Endothelial cell of umbilical vein (primary cell): ENCODE measurements at regions not wholly inside any gene's neighbourhood (a gene's known extent, or its start where the extent isn't known, plus 50 kb on each side); places are given as distances from the start of the nearest gene placed in this dataset.

Experiments used
- EZH2 ChIP-seq: IDR thresholded peaks from 2 replicates; pipeline ENCODE4 v1.6.1; 2012; ENCODE audit warnings: borderline replicate concordance, low read depth, mild to moderate bottlenecking, moderate library complexity, low read length, inconsistent platforms; ENCODE audit not compliant: severe bottlenecking
- GATA2 ChIP-seq: IDR thresholded peaks from 2 replicates; pipeline ENCODE4 v1.7.0; 2011; ENCODE audit warnings: low read depth, mild to moderate bottlenecking, moderate library complexity, mixed read lengths, low read length; ENCODE audit not compliant: insufficient read length, insufficient read depth
- JUN ChIP-seq: IDR thresholded peaks from 2 replicates; pipeline ENCODE4 v1.6.1; 2011; ENCODE audit warnings: borderline replicate concordance, low read depth; ENCODE audit not compliant: insufficient read length, insufficient read depth
- MYC ChIP-seq: IDR thresholded peaks from one replicate; pipeline ENCODE4 v1.6.1; 2011; ENCODE audit warnings: mild to moderate bottlenecking, low read depth, low read length
- POLR2A ChIP-seq: IDR thresholded peaks from 2 replicates; pipeline ENCODE4 v1.6.1; 2012; ENCODE audit warnings: low read depth, mild to moderate bottlenecking, control low read depth, low read length
- POLR2AphosphoS5 ChIP-seq: IDR thresholded peaks from 2 replicates; pipeline ENCODE4 v1.6.1; 2012; ENCODE audit warnings: low read depth, mild to moderate bottlenecking, control low read depth, low read length, moderate library complexity; ENCODE audit not compliant: insufficient read depth
- TF ChIP-seq, protein P1 (sequence below), 2 donors: IDR thresholded peaks; 1 replicate in 1 of 2; 2 replicates in 1 of 2; pipeline ENCODE4 v1.5.1; 2011; ENCODE audit warnings: low read length in 2 of 2, mild to moderate bottlenecking in 2 of 2, moderate library complexity in 2 of 2, control low read depth in 1 of 2, inconsistent platforms in 1 of 2, low read depth in 1 of 2; ENCODE audit not compliant: insufficient read depth in 1 of 2; ENCODE audit errors: extremely low read depth in 1 of 2
- TF ChIP-seq, protein P2 (sequence below): IDR thresholded peaks from 2 replicates; pipeline ENCODE4 v1.6.1; 2011; ENCODE audit not compliant: insufficient read depth, insufficient read length

DNA sequence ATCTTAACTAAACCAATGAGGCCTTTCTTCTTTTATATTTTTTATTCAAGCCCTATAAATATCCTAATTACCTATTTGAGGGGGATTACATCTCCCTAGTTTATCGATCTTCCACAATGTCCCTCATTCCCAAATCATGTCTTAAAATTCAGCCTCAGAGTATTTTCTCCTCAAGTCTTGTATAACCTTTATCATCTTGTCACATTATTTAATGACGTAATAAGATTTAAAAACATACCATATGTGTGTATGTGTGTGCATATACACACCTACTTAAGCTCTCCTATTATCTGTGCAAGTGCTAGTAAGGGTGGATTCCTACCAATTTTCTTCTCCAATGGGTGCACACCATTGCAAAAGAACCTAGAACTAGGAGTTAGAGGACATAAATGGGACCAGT is 421.1 kb downstream of the FIGN start:
- TF ChIP-seq EZH2 (no peak), POLR2A (no peak), MYC (no peak), POLR2AphosphoS5 (no peak), JUN (no peak), GATA2 (no peak)
- TF ChIP-seq, protein P1, sequence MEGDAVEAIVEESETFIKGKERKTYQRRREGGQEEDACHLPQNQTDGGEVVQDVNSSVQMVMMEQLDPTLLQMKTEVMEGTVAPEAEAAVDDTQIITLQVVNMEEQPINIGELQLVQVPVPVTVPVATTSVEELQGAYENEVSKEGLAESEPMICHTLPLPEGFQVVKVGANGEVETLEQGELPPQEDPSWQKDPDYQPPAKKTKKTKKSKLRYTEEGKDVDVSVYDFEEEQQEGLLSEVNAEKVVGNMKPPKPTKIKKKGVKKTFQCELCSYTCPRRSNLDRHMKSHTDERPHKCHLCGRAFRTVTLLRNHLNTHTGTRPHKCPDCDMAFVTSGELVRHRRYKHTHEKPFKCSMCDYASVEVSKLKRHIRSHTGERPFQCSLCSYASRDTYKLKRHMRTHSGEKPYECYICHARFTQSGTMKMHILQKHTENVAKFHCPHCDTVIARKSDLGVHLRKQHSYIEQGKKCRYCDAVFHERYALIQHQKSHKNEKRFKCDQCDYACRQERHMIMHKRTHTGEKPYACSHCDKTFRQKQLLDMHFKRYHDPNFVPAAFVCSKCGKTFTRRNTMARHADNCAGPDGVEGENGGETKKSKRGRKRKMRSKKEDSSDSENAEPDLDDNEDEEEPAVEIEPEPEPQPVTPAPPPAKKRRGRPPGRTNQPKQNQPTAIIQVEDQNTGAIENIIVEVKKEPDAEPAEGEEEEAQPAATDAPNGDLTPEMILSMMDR (IDR thresholded peaks at IDR 0.05; ENCODE audit: extremely low read depth in 1 of 2, insufficient read depth in 1 of 2, low read depth in 1 of 2, low read length in 2 of 2), result no peak
- TF ChIP-seq, protein P2, sequence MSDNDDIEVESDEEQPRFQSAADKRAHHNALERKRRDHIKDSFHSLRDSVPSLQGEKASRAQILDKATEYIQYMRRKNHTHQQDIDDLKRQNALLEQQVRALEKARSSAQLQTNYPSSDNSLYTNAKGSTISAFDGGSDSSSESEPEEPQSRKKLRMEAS, result no peak
